Natural killer cell (primary cell): ENCODE measurements at regions not wholly inside any gene's neighbourhood (a gene's known extent, or its start where the extent isn't known, plus 50 kb on each side); places are given as distances from the start of the nearest gene placed in this dataset.
"Not testable (repeated sequence)": the region's sequence is repeated elsewhere in the genome, so short reads cannot be mapped to it uniquely, and the experiment has no call there.

Experiments used
- ATAC-seq, 3 donors: fragments of 150-1000 bp in 2 of 3; fragments of 200-7000 bp in 1 of 3; cut with Tn5 transposase; 1 replicate in 1 of 3; 2 replicates in 2 of 3; pipeline ENCODE4 v1.10.0; 2021; ENCODE audit warnings: mild to moderate bottlenecking in 2 of 3, moderate library complexity in 2 of 3
- DNase-seq, 2 donors: peaks; one replicate each; pipeline versions ENCODE4 v3.0.0 to v3.0.0-alpha.2; 2013 to 2021; ENCODE audit warnings: mixed read lengths in 1 of 2
- H3K27ac ChIP-seq: one replicate; pipeline ENCODE4 v1.5.1; 2013; ENCODE audit warnings: mild to moderate bottlenecking, low read length
- H3K27me3 ChIP-seq: one replicate; pipeline ENCODE4 v1.6.1; 2013; ENCODE audit warnings: low read length; ENCODE audit not compliant: control insufficient read depth, insufficient read depth
- H3K36me3 ChIP-seq: one replicate; pipeline ENCODE4 v1.6.1; 2013; ENCODE audit warnings: low read length; ENCODE audit not compliant: control insufficient read depth, insufficient read depth
- H3K4me1 ChIP-seq: one replicate; pipeline ENCODE4 v1.6.1; 2013; ENCODE audit warnings: low read length; ENCODE audit not compliant: control insufficient read depth, insufficient read depth
- H3K4me3 ChIP-seq: one replicate; pipeline ENCODE4 v1.5.1; 2013; ENCODE audit warnings: low read length
- H3K9me3 ChIP-seq: one replicate; pipeline ENCODE4 v1.6.1; 2013; ENCODE audit warnings: low read length; ENCODE audit not compliant: control insufficient read depth, insufficient read depth
- H3K27ac Mint-ChIP-seq, 2 donors: one replicate each; pipeline ENCODE4 v1.8.0; 2022; ENCODE audit warnings: mild to moderate bottlenecking in 2 of 2, mixed read lengths in 2 of 2, moderate library complexity in 1 of 2
- H3K27me3 Mint-ChIP-seq, 2 donors: one replicate each; pipeline ENCODE4 v1.8.0; 2022; ENCODE audit warnings: low read depth in 2 of 2, mixed read lengths in 2 of 2
- H3K36me3 Mint-ChIP-seq: one replicate; pipeline ENCODE4 v1.8.0; 2022; ENCODE audit warnings: mixed read lengths
- H3K4me1 Mint-ChIP-seq, 2 donors: one replicate each; pipeline ENCODE4 v1.8.0; 2022; ENCODE audit warnings: mixed read lengths in 2 of 2
- H3K4me3 Mint-ChIP-seq: one replicate; pipeline ENCODE4 v1.8.0; 2022; ENCODE audit warnings: mild to moderate bottlenecking, moderate library complexity, mixed read lengths
- H3K9me3 Mint-ChIP-seq, 2 donors: one replicate each; pipeline ENCODE4 v1.8.0; 2022; ENCODE audit warnings: mixed read lengths in 2 of 2
- WGBS: methylation state at CpG from one replicate; pipeline ENCODE4 v1.1.7; 2013; ENCODE audit warnings: missing lambda C conversion rate; ENCODE audit not compliant: insufficient coverage; 5-methylcytosine and 5-hydroxymethylcytosine counted together
- intact Hi-C: fragments of 100-400 bp; cut with micrococcal nuclease; formaldehyde crosslinking; loops from one replicate; pipeline ENCODE4 v1.14.2; 2022
- TF ChIP-seq, protein P1 (sequence below): fragments of 200-600 bp; IDR thresholded peaks from one replicate; pipeline ENCODE4 v1.8.0; 2022; ENCODE audit warnings: antibody characterized with exemption

DNA sequence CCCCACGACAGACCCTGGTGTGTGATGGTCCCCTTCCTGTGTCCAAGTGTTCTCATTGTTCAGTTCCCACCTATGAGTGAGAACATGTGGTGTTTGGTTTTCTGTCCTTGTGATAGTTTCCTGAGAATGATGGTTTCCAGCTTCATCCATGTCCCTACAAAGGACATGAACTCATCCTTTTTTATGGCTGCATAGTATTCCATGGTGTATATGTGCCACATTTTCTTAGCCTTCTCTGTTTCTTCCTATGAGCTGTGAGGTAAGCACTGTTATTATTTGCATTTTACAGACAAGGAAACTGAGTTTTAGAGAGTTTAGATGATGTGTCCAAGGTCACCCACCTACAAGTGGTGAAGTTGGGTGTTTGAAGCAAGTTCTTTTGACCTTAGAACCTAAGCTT is 51.1 kb upstream of the BNC1 start:
- H3K27me3 ChIP-seq, H3K4me1 Mint-ChIP-seq, H3K27ac Mint-ChIP-seq, DNase-seq, H3K36me3 ChIP-seq, H3K9me3 ChIP-seq, H3K27ac ChIP-seq, ATAC-seq, H3K27me3 Mint-ChIP-seq, H3K4me1 ChIP-seq, H3K4me3 ChIP-seq, intact Hi-C loops, H3K36me3 Mint-ChIP-seq, H3K9me3 Mint-ChIP-seq, H3K4me3 Mint-ChIP-seq: not testable (repeated sequence)
- WGBS = no CpG with 5 or more reads among the region's 1 CpG

DNA sequence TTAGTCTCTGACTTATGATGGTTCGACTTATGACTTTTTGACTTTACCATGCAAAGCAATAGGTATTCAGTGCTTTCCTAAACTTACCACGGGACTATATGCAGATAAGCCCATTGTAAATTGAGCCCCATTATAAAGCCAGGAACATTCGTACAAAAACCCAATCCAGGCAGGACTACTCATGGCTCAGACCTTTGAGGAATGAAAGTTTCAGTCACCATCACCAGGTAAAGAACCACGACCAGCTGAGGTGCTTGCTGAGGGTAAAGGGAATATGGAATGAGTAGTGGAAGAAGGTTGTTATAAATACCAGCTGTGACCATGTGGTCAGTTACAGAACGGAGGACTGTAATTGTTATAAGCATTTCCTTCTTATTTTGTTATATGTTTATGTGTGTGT is 54.9 kb upstream of the BNC1 start:
- Histone ChIP-seq H3K36me3 (no peaks in the 10 kb centered on the region), H3K27ac (no peak overlapping the region), H3K4me1 (no peaks in the 10 kb centered on the region), H3K9me3 (no peaks in the 10 kb centered on the region), H3K27me3 (no peaks in the 10 kb centered on the region), H3K4me3 (no peak overlapping the region)
- TF ChIP-seq, protein P1, sequence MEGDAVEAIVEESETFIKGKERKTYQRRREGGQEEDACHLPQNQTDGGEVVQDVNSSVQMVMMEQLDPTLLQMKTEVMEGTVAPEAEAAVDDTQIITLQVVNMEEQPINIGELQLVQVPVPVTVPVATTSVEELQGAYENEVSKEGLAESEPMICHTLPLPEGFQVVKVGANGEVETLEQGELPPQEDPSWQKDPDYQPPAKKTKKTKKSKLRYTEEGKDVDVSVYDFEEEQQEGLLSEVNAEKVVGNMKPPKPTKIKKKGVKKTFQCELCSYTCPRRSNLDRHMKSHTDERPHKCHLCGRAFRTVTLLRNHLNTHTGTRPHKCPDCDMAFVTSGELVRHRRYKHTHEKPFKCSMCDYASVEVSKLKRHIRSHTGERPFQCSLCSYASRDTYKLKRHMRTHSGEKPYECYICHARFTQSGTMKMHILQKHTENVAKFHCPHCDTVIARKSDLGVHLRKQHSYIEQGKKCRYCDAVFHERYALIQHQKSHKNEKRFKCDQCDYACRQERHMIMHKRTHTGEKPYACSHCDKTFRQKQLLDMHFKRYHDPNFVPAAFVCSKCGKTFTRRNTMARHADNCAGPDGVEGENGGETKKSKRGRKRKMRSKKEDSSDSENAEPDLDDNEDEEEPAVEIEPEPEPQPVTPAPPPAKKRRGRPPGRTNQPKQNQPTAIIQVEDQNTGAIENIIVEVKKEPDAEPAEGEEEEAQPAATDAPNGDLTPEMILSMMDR = no peak
- Mint-ChIP-seq H3K36me3 (no peaks in the 10 kb centered on the region), H3K4me3 (no peak overlapping the region), H3K27me3 (peaks cover 6 to 14% of the 10 kb centered on the region in 2 donors), H3K27ac (no peak overlapping the region), H3K9me3 (peaks cover 0 to 2% of the 10 kb centered on the region in 2 donors), H3K4me1 (no peaks in the 10 kb centered on the region)
- 82% methylated on average over 4 of the region's 5 CpGs for WGBS
- no peak for DNase-seq
- ATAC-seq = no peak
- intact Hi-C loops = no loop called here

DNA sequence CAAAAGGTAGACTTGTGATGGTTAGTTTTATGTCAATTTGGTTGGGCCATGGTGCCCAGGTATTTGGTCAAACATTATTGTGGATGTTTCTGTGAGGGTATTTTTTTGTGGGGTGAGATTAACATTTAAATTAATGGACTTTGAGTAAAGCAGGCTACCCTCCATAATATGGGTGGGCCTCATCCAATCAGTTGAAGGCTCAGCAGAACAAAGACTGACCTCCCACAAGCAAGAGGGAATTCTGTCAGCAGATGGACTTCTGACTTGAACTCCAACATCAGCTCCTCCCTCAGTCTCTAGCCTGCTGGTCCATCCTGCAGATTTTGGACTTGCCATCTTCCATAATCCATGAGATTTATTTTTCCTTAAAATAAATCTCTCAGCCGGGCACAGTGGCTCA is 55.6 kb upstream of the BNC1 start:
- H3K4me3 Mint-ChIP-seq = no peak overlapping the region
- Histone ChIP-seq H3K4me1 (no peaks in the 10 kb centered on the region), H3K9me3 (no peaks in the 10 kb centered on the region), H3K27ac (no peak overlapping the region), H3K4me3 (no peak overlapping the region), H3K36me3 (no peaks in the 10 kb centered on the region), H3K27me3 (no peaks in the 10 kb centered on the region)
- peaks cover 6 to 15% of the 10 kb centered on the region in 2 donors for H3K27me3 Mint-ChIP-seq
- intact Hi-C loops = no loop called here
- no peaks in the 10 kb centered on the region for H3K36me3 Mint-ChIP-seq
- TF ChIP-seq, protein P1 = no peak
- no peak for ATAC-seq
- 77% methylated on average over 1 of the region's 1 CpG for WGBS
- DNase-seq = no peak
- H3K9me3 Mint-ChIP-seq = peaks cover 0 to 2% of the 10 kb centered on the region in 2 donors
- H3K4me1 Mint-ChIP-seq = no peaks in the 10 kb centered on the region
- H3K27ac Mint-ChIP-seq = no peak overlapping the region

DNA sequence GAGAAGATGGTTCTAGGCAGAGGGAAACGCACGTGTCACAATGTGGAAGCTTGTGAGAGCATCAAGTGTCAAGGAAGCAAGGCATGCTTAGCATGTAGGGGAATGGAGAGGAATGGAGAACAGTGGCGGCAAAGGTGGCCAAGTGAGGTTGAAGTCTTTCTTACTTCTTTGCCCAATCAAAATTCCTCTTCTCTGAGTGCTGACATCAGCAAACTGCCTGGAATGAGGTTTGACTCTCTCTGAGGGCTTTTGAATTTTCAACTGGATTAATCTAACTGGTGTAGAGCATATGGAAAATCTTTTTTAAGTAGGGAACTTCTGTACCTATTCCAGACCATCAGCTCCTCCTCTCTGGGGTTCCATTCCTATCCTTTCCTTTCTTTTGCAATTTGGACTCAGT is 61.9 kb upstream of the BNC1 start:
- intact Hi-C loops = no loop called here
- no peaks in the 10 kb centered on the region for H3K4me1 Mint-ChIP-seq
- TF ChIP-seq, protein P1 = no peak

More for the DNA sequence above, 61.9 kb upstream of the BNC1 start:
- DNase-seq = no peak
- H3K27ac Mint-ChIP-seq = no peak overlapping the region
- H3K4me3 Mint-ChIP-seq = no peak overlapping the region
- Histone ChIP-seq H3K36me3 (no peaks in the 10 kb centered on the region), H3K27ac (no peak overlapping the region), H3K4me1 (no peaks in the 10 kb centered on the region), H3K4me3 (no peak overlapping the region), H3K9me3 (no peaks in the 10 kb centered on the region), H3K27me3 (no peaks in the 10 kb centered on the region)
- peaks cover 3 to 32% of the 10 kb centered on the region in 2 donors for H3K27me3 Mint-ChIP-seq
- 82% methylated on average over 3 of the region's 3 CpGs for WGBS
- no peak for ATAC-seq
- H3K36me3 Mint-ChIP-seq = no peaks in the 10 kb centered on the region
- H3K9me3 Mint-ChIP-seq = no peaks in the 10 kb centered on the region
